ENCODE measurements at regions not wholly inside any gene's neighbourhood (a gene's known extent, or its start where the extent isn't known, plus 50 kb on each side); places are given as distances from the start of the nearest gene placed in this dataset.

DNA sequence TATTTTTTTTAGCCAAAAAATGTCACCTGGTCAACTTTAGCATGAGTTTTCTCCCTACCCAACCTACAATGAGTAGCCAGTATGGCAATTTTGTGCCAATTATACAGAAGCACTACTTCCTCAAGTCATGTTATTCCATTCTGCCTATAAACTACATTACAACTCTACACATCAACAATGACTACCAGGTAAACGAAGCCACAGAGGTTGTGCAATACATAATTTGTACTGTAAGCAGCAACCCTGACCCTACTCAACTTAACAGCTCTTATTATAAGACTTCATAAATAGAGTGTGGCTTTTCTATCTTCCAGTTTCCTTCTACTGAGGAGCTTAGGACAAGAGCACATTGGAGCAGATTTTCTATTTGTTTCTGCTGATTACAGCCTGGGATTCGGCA, 160.5 kb downstream of the HS3ST1 start:
- no peak overlapping the region for H3K27ac ChIP-seq
- TF ChIP-seq, protein P1, sequence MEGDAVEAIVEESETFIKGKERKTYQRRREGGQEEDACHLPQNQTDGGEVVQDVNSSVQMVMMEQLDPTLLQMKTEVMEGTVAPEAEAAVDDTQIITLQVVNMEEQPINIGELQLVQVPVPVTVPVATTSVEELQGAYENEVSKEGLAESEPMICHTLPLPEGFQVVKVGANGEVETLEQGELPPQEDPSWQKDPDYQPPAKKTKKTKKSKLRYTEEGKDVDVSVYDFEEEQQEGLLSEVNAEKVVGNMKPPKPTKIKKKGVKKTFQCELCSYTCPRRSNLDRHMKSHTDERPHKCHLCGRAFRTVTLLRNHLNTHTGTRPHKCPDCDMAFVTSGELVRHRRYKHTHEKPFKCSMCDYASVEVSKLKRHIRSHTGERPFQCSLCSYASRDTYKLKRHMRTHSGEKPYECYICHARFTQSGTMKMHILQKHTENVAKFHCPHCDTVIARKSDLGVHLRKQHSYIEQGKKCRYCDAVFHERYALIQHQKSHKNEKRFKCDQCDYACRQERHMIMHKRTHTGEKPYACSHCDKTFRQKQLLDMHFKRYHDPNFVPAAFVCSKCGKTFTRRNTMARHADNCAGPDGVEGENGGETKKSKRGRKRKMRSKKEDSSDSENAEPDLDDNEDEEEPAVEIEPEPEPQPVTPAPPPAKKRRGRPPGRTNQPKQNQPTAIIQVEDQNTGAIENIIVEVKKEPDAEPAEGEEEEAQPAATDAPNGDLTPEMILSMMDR (conservative IDR thresholded peaks at IDR 0.05), result no peak

DNA sequence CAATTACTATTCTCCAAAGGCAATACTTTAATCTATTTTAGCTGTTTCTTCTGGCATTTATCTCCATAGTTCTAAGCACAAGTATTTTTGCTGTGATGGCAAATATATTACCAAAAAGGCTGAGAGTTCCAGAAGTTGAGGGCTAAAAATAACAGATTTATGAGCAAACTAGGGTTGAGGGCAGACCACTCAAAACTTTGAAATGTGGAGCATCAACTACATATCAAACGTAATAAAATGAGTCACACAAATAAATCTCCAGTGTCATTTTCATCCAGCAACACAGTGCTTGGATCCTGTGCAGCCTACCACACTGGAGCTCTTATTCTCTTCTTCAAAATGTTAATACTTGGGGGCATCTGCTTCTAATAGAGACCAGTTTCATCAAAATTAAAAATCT, 163.9 kb downstream of the HS3ST1 start:
- H3K27ac ChIP-seq, result no peak overlapping the region
- TF ChIP-seq, protein P1 (conservative IDR thresholded peaks at IDR 0.05), result no peak

DNA sequence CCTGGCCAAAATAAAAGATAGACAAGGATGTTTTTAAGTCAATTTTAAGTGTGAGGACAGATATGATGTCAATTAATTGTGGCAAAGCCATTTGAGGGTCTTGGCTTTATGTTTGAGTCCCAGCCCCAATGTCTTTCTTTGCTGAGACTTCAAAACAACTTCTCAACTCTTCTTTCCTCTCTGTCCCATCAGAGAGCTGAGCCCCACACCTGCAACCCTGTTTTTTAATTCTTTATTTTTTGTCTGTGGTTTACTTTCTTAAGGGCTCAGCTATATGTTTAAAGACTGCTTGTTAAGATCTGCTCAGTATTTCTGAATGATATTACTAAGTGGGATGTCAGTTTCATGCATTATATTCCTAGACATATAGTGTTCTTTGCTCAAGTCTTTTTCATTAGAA, 164.3 kb downstream of the HS3ST1 start:
- TF ChIP-seq, protein P1 (conservative IDR thresholded peaks at IDR 0.05), result no peak
- no peak overlapping the region for H3K27ac ChIP-seq

- no peak overlapping the region for H3K27ac ChIP-seq
- TF ChIP-seq, protein P1 (conservative IDR thresholded peaks at IDR 0.05), result no peak
Observed at GRCh38 chr4:11263208-11263607, 165.5 kb downstream of the HS3ST1 start.

DNA sequence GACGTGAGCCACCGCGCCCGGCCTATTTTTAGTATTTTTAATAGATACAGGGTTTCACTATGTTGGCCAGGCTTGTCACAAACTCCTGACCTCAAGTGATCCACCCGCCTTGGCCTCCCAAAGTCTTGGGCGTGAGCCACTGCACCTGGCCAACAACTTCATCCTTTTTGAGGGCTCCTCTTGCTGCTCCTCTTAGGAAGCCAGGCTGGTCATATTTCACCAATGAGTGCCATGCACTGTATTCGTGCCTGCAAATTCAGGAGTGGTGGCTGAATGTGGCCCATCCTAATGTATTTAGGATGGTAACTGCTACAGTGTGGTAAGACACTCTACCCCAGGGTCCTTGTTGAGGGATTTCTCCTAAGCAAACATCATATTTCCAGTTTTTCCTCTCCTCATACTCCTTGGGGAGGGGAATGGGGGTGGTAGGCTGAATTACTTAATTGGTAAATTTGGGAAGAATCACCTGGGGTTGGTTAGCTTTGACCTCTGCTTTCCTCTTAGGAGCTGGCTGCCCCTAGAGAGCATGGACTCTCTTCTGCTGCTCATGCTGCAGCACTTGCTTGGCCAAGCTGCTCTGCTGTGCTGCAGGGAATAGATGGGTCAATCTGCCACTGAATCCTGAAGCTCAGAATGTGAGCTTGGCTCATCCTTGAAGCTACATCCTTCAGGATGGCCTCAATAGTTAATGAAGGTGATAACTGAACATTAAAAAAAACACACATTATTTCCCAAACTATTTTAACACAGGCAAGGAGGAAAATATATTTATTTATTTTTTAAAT, 167.4 kb downstream of the HS3ST1 start:
- TF ChIP-seq, protein P1 (conservative IDR thresholded peaks at IDR 0.05), result no peak
- H3K27ac ChIP-seq, result no peak overlapping the region

DNA sequence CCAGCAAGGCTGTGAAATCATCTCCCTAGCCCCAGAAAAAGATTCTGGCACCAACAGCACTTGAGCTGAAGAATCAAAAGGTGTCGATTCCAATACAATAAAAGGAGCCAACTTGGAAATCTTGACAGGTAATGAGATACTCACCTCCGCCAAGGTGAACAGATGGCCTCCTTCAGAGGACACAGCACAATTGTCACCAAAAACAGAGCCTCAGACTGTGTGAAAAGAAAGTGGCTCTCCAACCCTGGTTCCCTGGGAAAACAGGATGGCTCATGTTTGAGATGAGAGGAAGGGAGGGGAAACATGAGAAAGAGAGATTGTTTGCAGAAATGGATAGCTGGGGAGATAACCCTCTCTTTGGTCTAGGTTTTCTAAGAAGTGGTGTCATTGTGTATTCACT, 168.9 kb downstream of the HS3ST1 start:
- TF ChIP-seq, protein P1 (conservative IDR thresholded peaks at IDR 0.05), result no peak
- no peak overlapping the region for H3K27ac ChIP-seq

GRCh38 chr4:11252149-11252548, 176.5 kb downstream of the HS3ST1 start:
- no peak overlapping the region for H3K27ac ChIP-seq
- TF ChIP-seq, protein P1 (conservative IDR thresholded peaks at IDR 0.05), result no peak
